ENCODE measurements at regions not wholly inside any gene's neighbourhood (a gene's known extent, or its start where the extent isn't known, plus 50 kb on each side); places are given as distances from the start of the nearest gene placed in this dataset.

DNA sequence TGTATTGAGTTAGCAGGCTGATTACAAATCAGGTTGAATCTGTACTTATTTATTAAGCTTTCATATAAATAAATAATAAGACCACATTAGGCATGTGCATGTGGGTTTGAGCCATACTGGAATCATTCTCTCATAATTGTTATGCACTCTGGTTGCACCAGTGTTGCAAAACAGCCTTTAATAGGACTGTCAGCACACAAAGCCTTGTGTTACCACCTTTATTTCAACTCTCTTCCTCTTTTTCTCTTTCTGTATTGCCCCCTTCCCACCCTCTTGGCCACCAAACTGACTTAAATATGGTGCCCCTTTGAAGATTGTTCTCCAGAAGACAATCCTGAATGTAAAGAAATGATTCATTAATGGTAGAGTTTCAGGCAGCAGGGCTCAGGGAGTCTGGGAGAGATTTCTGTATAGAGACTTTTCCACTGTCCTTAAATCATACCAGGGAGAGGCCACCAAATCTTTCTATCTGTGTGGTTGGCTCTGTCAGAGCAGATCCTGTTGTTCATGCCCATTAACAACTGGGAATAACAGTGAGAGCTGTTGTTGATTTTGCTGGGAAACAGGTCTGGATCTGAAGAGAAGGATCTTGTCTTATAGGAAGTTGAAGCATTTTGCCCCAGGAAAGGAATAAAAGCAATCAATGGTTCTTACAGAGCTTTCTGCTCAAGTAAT is 131.6 kb upstream of the SOX4 start:
- peaks cover 3% of the 10 kb centered on the region for H3K9me3 ChIP-seq (ENCODE audit: insufficient read depth, low read depth, low read length)
- H3K36me3 ChIP-seq (ENCODE audit: control insufficient read depth in 1 of 2, insufficient read depth in 2 of 2, low read length in 2 of 2) = no peaks in the 10 kb centered on the region
- no peak for DNase-seq
- H3K4me1 ChIP-seq (ENCODE audit: control insufficient read depth in 1 of 2, insufficient read depth in 2 of 2, low read length in 2 of 2) = peaks cover 5 to 6% of the 10 kb centered on the region in 2 experiments
- H3K79me2 ChIP-seq (ENCODE audit: control insufficient read depth, insufficient read depth, low read length, poor library complexity) = no peaks in the 10 kb centered on the region
- no peak overlapping the region for H3K4me3 ChIP-seq (ENCODE audit: low read depth, low read length)
- no peak overlapping the region for H2BK12ac ChIP-seq (ENCODE audit: low read length)
- H3K23ac ChIP-seq (ENCODE audit: low read length) = no peak overlapping the region
- H4K8ac ChIP-seq (ENCODE audit: low read depth, low read length) = no peak overlapping the region
- H3K18ac ChIP-seq (ENCODE audit: low read length) = no peak overlapping the region
- H4K91ac ChIP-seq (ENCODE audit: low read depth, low read length) = no peak overlapping the region
- H3K14ac ChIP-seq (ENCODE audit: low read length) = no peak overlapping the region
- no peak overlapping the region for H2AFZ ChIP-seq (ENCODE audit: insufficient read depth, low read length, poor library complexity)
- H3K27ac ChIP-seq (ENCODE audit: low read depth, low read length) = no peak overlapping the region
- H3K4me2 ChIP-seq (ENCODE audit: low read length) = no peak overlapping the region
- H2AK5ac ChIP-seq (ENCODE audit: low read length) = no peak overlapping the region
- no peak overlapping the region for H2BK120ac ChIP-seq (ENCODE audit: insufficient read depth, low read length, poor library complexity)
- no peak overlapping the region for H3K9ac ChIP-seq (ENCODE audit: low read length)
- H2BK5ac ChIP-seq (ENCODE audit: low read depth, low read length, poor library complexity) = no peak overlapping the region
- H3K4ac ChIP-seq (ENCODE audit: low read depth, low read length) = no peak overlapping the region
- H3K27me3 ChIP-seq (ENCODE audit: insufficient read depth, low read length) = no peaks in the 10 kb centered on the region
- peaks cover 6% of the 10 kb centered on the region for H3K79me1 ChIP-seq (ENCODE audit: low read length)
- H4K12ac ChIP-seq (ENCODE audit: low read depth, low read length) = no peak overlapping the region

DNA sequence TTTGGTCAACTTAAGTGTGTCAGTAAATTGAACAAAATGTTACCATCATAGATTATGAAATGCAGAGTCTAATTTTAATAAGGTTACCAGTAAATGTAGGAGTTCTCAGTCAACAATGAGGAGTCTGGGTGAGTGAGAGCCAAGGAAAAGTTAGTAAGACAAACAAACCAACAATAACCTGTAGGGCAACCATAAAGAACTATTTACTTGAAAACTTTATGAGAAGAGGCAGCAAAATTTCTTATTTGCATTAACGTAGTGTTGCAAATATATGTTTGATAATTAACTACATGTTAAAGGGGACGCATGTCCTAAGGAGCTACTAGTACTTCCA is 131.1 kb upstream of the SOX4 start:
- Histone ChIP-seq H3K27ac (ENCODE audit: low read depth, low read length) (no peak overlapping the region), H3K4me1 (ENCODE audit: control insufficient read depth in 1 of 2, insufficient read depth in 2 of 2, low read length in 2 of 2) (peaks cover 5 to 6% of the 10 kb centered on the region in 2 experiments), H3K9me3 (ENCODE audit: insufficient read depth, low read depth, low read length) (peaks cover 6% of the 10 kb centered on the region), H2BK120ac (ENCODE audit: insufficient read depth, low read length, poor library complexity) (no peak overlapping the region), H3K36me3 (ENCODE audit: control insufficient read depth in 1 of 2, insufficient read depth in 2 of 2, low read length in 2 of 2) (no peaks in the 10 kb centered on the region), H3K79me1 (ENCODE audit: low read length) (peaks cover 6% of the 10 kb centered on the region), H4K8ac (ENCODE audit: low read depth, low read length) (no peak overlapping the region), H3K4me2 (ENCODE audit: low read length) (no peak overlapping the region), H3K18ac (ENCODE audit: low read length) (no peak overlapping the region), H3K14ac (ENCODE audit: low read length) (no peak overlapping the region), H3K79me2 (ENCODE audit: control insufficient read depth, insufficient read depth, low read length, poor library complexity) (no peaks in the 10 kb centered on the region), H3K4me3 (ENCODE audit: low read depth, low read length) (no peak overlapping the region), H2BK12ac (ENCODE audit: low read length) (no peak overlapping the region), H2AFZ (ENCODE audit: insufficient read depth, low read length, poor library complexity) (no peak overlapping the region), H2BK5ac (ENCODE audit: low read depth, low read length, poor library complexity) (no peak overlapping the region), H3K27me3 (ENCODE audit: insufficient read depth, low read length) (no peaks in the 10 kb centered on the region), H4K91ac (ENCODE audit: low read depth, low read length) (no peak overlapping the region), H3K9ac (ENCODE audit: low read length) (no peak overlapping the region), H3K23ac (ENCODE audit: low read length) (no peak overlapping the region), H4K12ac (ENCODE audit: low read depth, low read length) (no peak overlapping the region), H2AK5ac (ENCODE audit: low read length) (no peak overlapping the region), H3K4ac (ENCODE audit: low read depth, low read length) (no peak overlapping the region)
- no CpG with 5 or more reads among the region's 2 CpGs for WGBS (ENCODE audit: extremely low coverage, insufficient coverage, insufficient read length)
- DNase-seq = no peak

DNA sequence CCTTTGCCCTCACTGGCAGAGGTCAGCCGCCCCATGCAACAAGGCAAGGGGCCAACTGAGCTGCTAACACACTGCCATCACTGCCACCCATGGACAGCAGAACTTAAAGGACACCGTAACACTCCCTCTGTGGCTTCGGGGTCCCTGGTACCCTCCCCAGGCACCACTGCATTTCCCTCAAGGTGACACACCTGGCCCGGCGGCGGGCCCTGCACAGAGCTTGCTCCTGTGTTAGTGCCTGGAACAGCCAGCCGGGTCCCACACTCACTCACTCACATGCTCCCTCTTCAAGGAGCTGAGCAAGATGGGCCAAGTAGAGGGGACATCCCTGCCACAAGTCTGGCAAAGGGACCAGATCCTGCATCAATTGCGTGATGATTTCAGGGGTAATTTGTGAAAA is 126.5 kb upstream of the SOX4 start:
- no peak overlapping the region for H4K12ac ChIP-seq (ENCODE audit: low read depth, low read length)
- no peak overlapping the region for H3K18ac ChIP-seq (ENCODE audit: low read length)
- H3K4me1 ChIP-seq (ENCODE audit: control insufficient read depth in 1 of 2, insufficient read depth in 2 of 2, low read length in 2 of 2) = peaks cover 0 to 2% of the 10 kb centered on the region in 2 experiments
- peaks cover 4% of the 10 kb centered on the region for H3K9me3 ChIP-seq (ENCODE audit: insufficient read depth, low read depth, low read length)
- no peak overlapping the region for H2BK12ac ChIP-seq (ENCODE audit: low read length)
- H4K8ac ChIP-seq (ENCODE audit: low read depth, low read length) = no peak overlapping the region
- no peak for DNase-seq
- H3K14ac ChIP-seq (ENCODE audit: low read length) = no peak overlapping the region
- H3K79me1 ChIP-seq (ENCODE audit: low read length) = no peaks in the 10 kb centered on the region
- H2BK120ac ChIP-seq (ENCODE audit: insufficient read depth, low read length, poor library complexity) = no peak overlapping the region
- H4K91ac ChIP-seq (ENCODE audit: low read depth, low read length) = no peak overlapping the region
- no peak overlapping the region for H3K27ac ChIP-seq (ENCODE audit: low read depth, low read length)
- H2BK5ac ChIP-seq (ENCODE audit: low read depth, low read length, poor library complexity) = no peak overlapping the region
- H3K27me3 ChIP-seq (ENCODE audit: insufficient read depth, low read length) = no peaks in the 10 kb centered on the region
- no peak overlapping the region for H3K4me3 ChIP-seq (ENCODE audit: low read depth, low read length)
- H3K4me2 ChIP-seq (ENCODE audit: low read length) = no peak overlapping the region
- no peak overlapping the region for H3K4ac ChIP-seq (ENCODE audit: low read depth, low read length)
- H2AK5ac ChIP-seq (ENCODE audit: low read length) = no peak overlapping the region
- H3K79me2 ChIP-seq (ENCODE audit: control insufficient read depth, insufficient read depth, low read length, poor library complexity) = no peaks in the 10 kb centered on the region
- H3K36me3 ChIP-seq (ENCODE audit: control insufficient read depth in 1 of 2, insufficient read depth in 2 of 2, low read length in 2 of 2) = no peaks in the 10 kb centered on the region
- WGBS (ENCODE audit: extremely low coverage, insufficient coverage, insufficient read length) = no CpG with 5 or more reads among the region's 8 CpGs
- H3K9ac ChIP-seq (ENCODE audit: low read length) = no peak overlapping the region
- no peak overlapping the region for H3K23ac ChIP-seq (ENCODE audit: low read length)
- H2AFZ ChIP-seq (ENCODE audit: insufficient read depth, low read length, poor library complexity) = no peak overlapping the region

- Histone ChIP-seq H3K27me3 (ENCODE audit: insufficient read depth, low read length) (no peaks in the 10 kb centered on the region), H3K27ac (ENCODE audit: low read depth, low read length) (no peak overlapping the region), H3K23ac (ENCODE audit: low read length) (no peak overlapping the region), H3K4me1 (ENCODE audit: control insufficient read depth in 1 of 2, insufficient read depth in 2 of 2, low read length in 2 of 2) (peaks cover 0 to 2% of the 10 kb centered on the region in 2 experiments), H2BK5ac (ENCODE audit: low read depth, low read length, poor library complexity) (no peak overlapping the region), H3K9me3 (ENCODE audit: insufficient read depth, low read depth, low read length) (peaks cover 4% of the 10 kb centered on the region), H3K4me3 (ENCODE audit: low read depth, low read length) (no peak overlapping the region), H3K18ac (ENCODE audit: low read length) (no peak overlapping the region), H2AK5ac (ENCODE audit: low read length) (no peak overlapping the region), H3K36me3 (ENCODE audit: control insufficient read depth in 1 of 2, insufficient read depth in 2 of 2, low read length in 2 of 2) (no peaks in the 10 kb centered on the region), H3K14ac (ENCODE audit: low read length) (no peak overlapping the region), H4K91ac (ENCODE audit: low read depth, low read length) (no peak overlapping the region), H2BK12ac (ENCODE audit: low read length) (no peak overlapping the region), H4K12ac (ENCODE audit: low read depth, low read length) (no peak overlapping the region), H2BK120ac (ENCODE audit: insufficient read depth, low read length, poor library complexity) (no peak overlapping the region), H3K4ac (ENCODE audit: low read depth, low read length) (no peak overlapping the region), H3K79me1 (ENCODE audit: low read length) (no peaks in the 10 kb centered on the region), H4K8ac (ENCODE audit: low read depth, low read length) (no peak overlapping the region), H3K79me2 (ENCODE audit: control insufficient read depth, insufficient read depth, low read length, poor library complexity) (no peaks in the 10 kb centered on the region), H2AFZ (ENCODE audit: insufficient read depth, low read length, poor library complexity) (no peak overlapping the region), H3K4me2 (ENCODE audit: low read length) (no peak overlapping the region), H3K9ac (ENCODE audit: low read length) (no peak overlapping the region)
- WGBS (ENCODE audit: extremely low coverage, insufficient coverage, insufficient read length) = no CpG with 5 or more reads among the region's 1 CpG
- DNase-seq = no peak
These were observed 125.1 kb upstream of the SOX4 start for GRCh38 chr6:21468461-21468860.
